Adrenal gland (tissue), 5 donors: ENCODE measurements at regions not wholly inside any gene's neighbourhood (a gene's known extent, or its start where the extent isn't known, plus 50 kb on each side); places are given as distances from the start of the nearest gene placed in this dataset.

Experiments
- CTCF ChIP-seq, 6 experiments: fragments of 450-650 bp in 4 of 6; fragments of 200-600 bp in 2 of 6; sonication (generic) in 1 of 6; IDR thresholded peaks; 1 replicate in 5 of 6; 2 replicates in 1 of 6; pipeline versions ENCODE4 v1.5.1 to v1.8.0; 2016 to 2021; ENCODE audit warnings: antibody characterized with exemption in 6 of 6, mild to moderate bottlenecking in 2 of 6, moderate library complexity in 1 of 6
- POLR2A ChIP-seq, 2 donors: fragments of 450-650 bp; IDR thresholded peaks; one replicate each; pipeline ENCODE4 v1.6.1; 2017; ENCODE audit warnings: antibody characterized with exemption in 2 of 2, mild to moderate bottlenecking in 2 of 2, moderate library complexity in 1 of 2
- donor health status: DM: no; HTN: no; CAD: no.

GRCh38 chr2:211204902-211205301, 648.5 kb downstream of the CPS1 start:
- TF ChIP-seq CTCF (IDR thresholded peaks at IDR 0.05) (no peak), POLR2A (IDR thresholded peaks at IDR 0.05) (no peak)
